Thyroid gland (tissue), 4 donors: ENCODE measurements at regions not wholly inside any gene's neighbourhood (a gene's known extent, or its start where the extent isn't known, plus 50 kb on each side); places are given as distances from the start of the nearest gene placed in this dataset.

Experiments
- DNase-seq, 2 donors: peaks; one replicate each; pipeline ENCODE4 v3.0.0-alpha.2; 2019
- H3K27ac ChIP-seq, 3 donors: fragments of 200-600 bp; sonication (generic); 1 replicate in 2 of 3; 2 replicates in 1 of 3; pipeline ENCODE4 v1.5.1; 2016 to 2019; ENCODE audit warnings: mild to moderate bottlenecking in 1 of 3, moderate library complexity in 1 of 3
- H3K27me3 ChIP-seq: fragments of 200-600 bp; sonication (generic); one replicate; pipeline ENCODE4 v1.5.1; 2019
- H3K36me3 ChIP-seq, 2 donors: fragments of 200-600 bp; sonication (generic); one replicate each; pipeline ENCODE4 v1.5.1; 2016 to 2019
- H3K4me1 ChIP-seq, 2 donors: fragments of 200-600 bp; sonication (generic); one replicate each; pipeline ENCODE4 v1.5.1; 2017 to 2019
- H3K4me3 ChIP-seq, 3 donors: fragments of 200-600 bp; sonication (generic); replicated peaks in 1 of 3; 1 replicate in 2 of 3; 2 replicates in 1 of 3; pipeline ENCODE4 v1.5.1; 2016; ENCODE audit warnings: mild to moderate bottlenecking in 1 of 3
- H3K9me3 ChIP-seq: fragments of 200-600 bp; sonication (generic); one replicate; pipeline ENCODE4 v1.5.1; 2017
- POLR2A ChIP-seq, 2 donors: fragments of 450-650 bp; IDR thresholded peaks; one replicate each; pipeline ENCODE4 v1.6.1; 2017; ENCODE audit warnings: antibody characterized with exemption in 2 of 2, mild to moderate bottlenecking in 2 of 2, moderate library complexity in 1 of 2
- WGBS, 2 donors: methylation state at CpG; one replicate each; pipeline ENCODE4 v1.1.5; 2017; 5-methylcytosine and 5-hydroxymethylcytosine counted together
- intact Hi-C: fragments of 100-400 bp; cut with DNase I; formaldehyde crosslinking; loops from one replicate; pipeline ENCODE4 v1.15.1; 2023
- TF ChIP-seq, protein P1 (sequence below), 6 experiments: fragments of 200-600 bp in 3 of 6; fragments of 450-650 bp in 3 of 6; sonication (generic) in 3 of 6; IDR thresholded peaks; one replicate each; pipeline ENCODE4 v1.5.1; 2016 to 2019; ENCODE audit warnings: antibody characterized with exemption in 6 of 6, mild to moderate bottlenecking in 2 of 6, inconsistent platforms in 1 of 6, moderate library complexity in 1 of 6

GRCh38 chr5:138664276-138664943 is 88.8 kb upstream of the CTNNA1 start:
- intact Hi-C loops, result no loop called here
- H3K27ac ChIP-seq, result no peak overlapping the region

GRCh38 chr5:138663561-138663960 is 88.4 kb upstream of the HSPA9 start:
- DNase-seq, result no peak
- Histone ChIP-seq H3K9me3 (no peaks in the 10 kb centered on the region), H3K4me3 (no peak overlapping the region), H3K27me3 (no peaks in the 10 kb centered on the region), H3K4me1 (no peaks in the 10 kb centered on the region), H3K27ac (no peak overlapping the region), H3K36me3 (no peaks in the 10 kb centered on the region)
- WGBS, 2 donors, result 42 to 50% methylated on average over 4 of the region's 4 CpGs
- intact Hi-C loops, result no loop called here
- no peak for TF ChIP-seq POLR2A (IDR thresholded peaks at IDR 0.05)
- TF ChIP-seq, protein P1, sequence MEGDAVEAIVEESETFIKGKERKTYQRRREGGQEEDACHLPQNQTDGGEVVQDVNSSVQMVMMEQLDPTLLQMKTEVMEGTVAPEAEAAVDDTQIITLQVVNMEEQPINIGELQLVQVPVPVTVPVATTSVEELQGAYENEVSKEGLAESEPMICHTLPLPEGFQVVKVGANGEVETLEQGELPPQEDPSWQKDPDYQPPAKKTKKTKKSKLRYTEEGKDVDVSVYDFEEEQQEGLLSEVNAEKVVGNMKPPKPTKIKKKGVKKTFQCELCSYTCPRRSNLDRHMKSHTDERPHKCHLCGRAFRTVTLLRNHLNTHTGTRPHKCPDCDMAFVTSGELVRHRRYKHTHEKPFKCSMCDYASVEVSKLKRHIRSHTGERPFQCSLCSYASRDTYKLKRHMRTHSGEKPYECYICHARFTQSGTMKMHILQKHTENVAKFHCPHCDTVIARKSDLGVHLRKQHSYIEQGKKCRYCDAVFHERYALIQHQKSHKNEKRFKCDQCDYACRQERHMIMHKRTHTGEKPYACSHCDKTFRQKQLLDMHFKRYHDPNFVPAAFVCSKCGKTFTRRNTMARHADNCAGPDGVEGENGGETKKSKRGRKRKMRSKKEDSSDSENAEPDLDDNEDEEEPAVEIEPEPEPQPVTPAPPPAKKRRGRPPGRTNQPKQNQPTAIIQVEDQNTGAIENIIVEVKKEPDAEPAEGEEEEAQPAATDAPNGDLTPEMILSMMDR (IDR thresholded peaks at IDR 0.05), result no peak

More at GRCh38 chr5:138664276-138664943, 88.8 kb upstream of the CTNNA1 start:
- Histone ChIP-seq H3K4me3 (no peak overlapping the region), H3K9me3 (no peaks in the 10 kb centered on the region), H3K4me1 (no peaks in the 10 kb centered on the region), H3K36me3 (no peaks in the 10 kb centered on the region), H3K27me3 (no peaks in the 10 kb centered on the region)
- TF ChIP-seq, protein P1 (IDR thresholded peaks at IDR 0.05), result no peak
- TF ChIP-seq POLR2A (IDR thresholded peaks at IDR 0.05), result no peak
- WGBS, 2 donors, result 82 to 84% methylated on average over 9 of the region's 9 CpGs
- no peak for DNase-seq

DNA sequence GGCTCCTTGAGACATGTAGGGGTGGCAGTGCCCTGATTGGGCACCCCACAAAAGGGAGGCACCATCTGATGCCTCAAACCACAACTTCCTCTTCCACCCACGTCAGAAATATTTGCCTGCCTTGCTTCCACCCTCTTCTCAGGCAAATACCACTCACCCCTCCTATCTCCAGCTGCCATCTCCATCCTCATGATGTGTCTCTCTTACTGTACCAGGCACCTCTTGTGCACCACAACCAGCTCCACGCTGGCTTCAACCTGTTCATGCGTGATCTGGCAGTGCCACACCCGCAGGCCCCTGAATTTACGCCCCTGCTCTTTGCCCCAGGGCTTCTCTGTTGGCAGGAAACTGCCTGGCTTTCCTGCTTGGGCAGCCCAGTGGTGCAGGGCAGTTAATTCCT is 87.8 kb upstream of the HSPA9 start:
- Histone ChIP-seq H3K9me3 (no peaks in the 10 kb centered on the region), H3K27me3 (no peaks in the 10 kb centered on the region), H3K36me3 (no peaks in the 10 kb centered on the region), H3K4me1 (no peaks in the 10 kb centered on the region), H3K4me3 (no peak overlapping the region), H3K27ac (no peak overlapping the region)
- intact Hi-C loops, result no loop called here
- no peak for DNase-seq
- 66 to 71% methylated on average over 5 of the region's 5 CpGs for WGBS, 2 donors
- TF ChIP-seq, protein P1 (IDR thresholded peaks at IDR 0.05), result no peak
- no peak for TF ChIP-seq POLR2A (IDR thresholded peaks at IDR 0.05)

- TF ChIP-seq POLR2A (IDR thresholded peaks at IDR 0.05), result no peak
- TF ChIP-seq, protein P1 (IDR thresholded peaks at IDR 0.05), result no peak
- no peaks in the 10 kb centered on the region for H3K4me1 ChIP-seq
- no peak for DNase-seq
- no peaks in the 10 kb centered on the region for H3K27me3 ChIP-seq
- H3K27ac ChIP-seq, result no peak overlapping the region
- intact Hi-C loops, result no loop called here
- H3K36me3 ChIP-seq, result no peaks in the 10 kb centered on the region
- H3K9me3 ChIP-seq, result no peaks in the 10 kb centered on the region
- H3K4me3 ChIP-seq, result no peak overlapping the region
- 87 to 88% methylated on average over 6 of the region's 6 CpGs for WGBS, 2 donors
Observed at GRCh38 chr5:138662599-138662998, 87.4 kb upstream of the HSPA9 start.

GRCh38 chr5:138661991-138662434 is 86.8 kb upstream of the HSPA9 start:
- no peak overlapping the region for H3K4me3 ChIP-seq
- no peak for DNase-seq

More at GRCh38 chr5:138661991-138662434, 86.8 kb upstream of the HSPA9 start:
- Histone ChIP-seq H3K36me3 (no peaks in the 10 kb centered on the region), H3K27me3 (no peaks in the 10 kb centered on the region), H3K4me1 (no peaks in the 10 kb centered on the region), H3K27ac (no peak overlapping the region), H3K9me3 (no peaks in the 10 kb centered on the region)
- TF ChIP-seq, protein P1 (IDR thresholded peaks at IDR 0.05), result no peak
- no peak for TF ChIP-seq POLR2A (IDR thresholded peaks at IDR 0.05)
- WGBS, 2 donors, result 35 to 52% methylated on average over 4 to 5 of the region's 5 CpGs
- intact Hi-C loops, result no loop called here
